Stomach (tissue), 4 donors: ENCODE measurements at regions not wholly inside any gene's neighbourhood (a gene's known extent, or its start where the extent isn't known, plus 50 kb on each side); places are given as distances from the start of the nearest gene placed in this dataset.

ENCODE experiments used
- CTCF ChIP-seq, 7 experiments: fragments of 450-650 bp in 4 of 7; fragments of 200-600 bp in 3 of 7; sonication (generic) in 3 of 7; IDR thresholded peaks; one replicate each; pipeline ENCODE4 v1.5.1; 2016 to 2019; ENCODE audit warnings: antibody characterized with exemption in 7 of 7, control low read depth in 2 of 7, mild to moderate bottlenecking in 1 of 7
- EP300 ChIP-seq: sonication (generic); formaldehyde crosslinking; IDR thresholded peaks from one replicate; pipeline ENCODE4 v1.6.1; 2017; ENCODE audit warnings: antibody characterized with exemption
- POLR2A ChIP-seq, 4 donors: fragments of 450-650 bp; IDR thresholded peaks; one replicate each; pipeline ENCODE4 v1.6.1; 2016; ENCODE audit warnings: antibody characterized with exemption in 4 of 4, control low read depth in 2 of 4, mild to moderate bottlenecking in 1 of 4, moderate library complexity in 1 of 4
- POLR2AphosphoS5 ChIP-seq, 3 donors: sonication (generic); formaldehyde crosslinking; IDR thresholded peaks; one replicate each; pipeline ENCODE4 v1.6.1; 2016; ENCODE audit warnings: antibody characterized with exemption in 3 of 3

GRCh38 chr13:106220211-106220610 is 315.3 kb downstream of the EFNB2 start:
- no peak for TF ChIP-seq CTCF (IDR thresholded peaks at IDR 0.05)
- TF ChIP-seq POLR2A (IDR thresholded peaks at IDR 0.05): no peak
- TF ChIP-seq EP300: no peak
- TF ChIP-seq POLR2AphosphoS5 (IDR thresholded peaks at IDR 0.05): no peak
